Astrocyte (in vitro differentiated cells and primary cell): ENCODE measurements at regions not wholly inside any gene's neighbourhood (a gene's known extent, or its start where the extent isn't known, plus 50 kb on each side); places are given as distances from the start of the nearest gene placed in this dataset.

ENCODE experiments used
- CTCF ChIP-seq: IDR thresholded peaks from 2 replicates; pipeline ENCODE4 v1.5.1; 2011; ENCODE audit warnings: low read depth, mild to moderate bottlenecking, inconsistent platforms, low read length, moderate library complexity; ENCODE audit not compliant: insufficient read depth
- EZH2 ChIP-seq: IDR thresholded peaks from 2 replicates; pipeline ENCODE4 v1.6.1; 2012; ENCODE audit warnings: mild to moderate bottlenecking, low read length, inconsistent platforms; ENCODE audit not compliant: insufficient read depth

DNA sequence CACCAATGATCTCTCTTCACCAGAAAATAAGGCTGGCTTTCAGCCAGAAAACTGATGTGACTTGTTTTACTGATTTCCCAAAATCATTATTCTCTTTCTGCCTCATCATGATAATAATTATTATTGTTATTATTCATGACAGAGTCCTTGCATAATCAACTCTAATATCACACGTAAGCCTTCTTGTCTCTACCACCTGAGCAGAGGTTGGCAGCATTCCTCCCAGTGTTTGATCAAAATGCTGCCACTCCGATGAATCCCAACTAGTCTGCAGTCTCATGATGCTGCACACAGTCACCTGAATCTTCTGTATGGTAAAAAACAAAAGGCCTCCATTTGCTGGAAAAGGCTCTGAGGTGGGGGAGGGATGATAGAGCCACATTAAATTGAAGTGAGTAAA lies 105.7 kb upstream of the PLEKHG7 start:
- no peak for TF ChIP-seq CTCF
- no peak for TF ChIP-seq EZH2
